C4-2B (cell line): ENCODE measurements at regions not wholly inside any gene's neighbourhood (a gene's known extent, or its start where the extent isn't known, plus 50 kb on each side); places are given as distances from the start of the nearest gene placed in this dataset.

Experiments
- CTCF ChIP-seq: fragments of 450-650 bp; conservative IDR thresholded peaks from 2 replicates; pipeline ENCODE4 v1.5.1; 2017; ENCODE audit warnings: mild to moderate bottlenecking
- ZFX ChIP-seq: fragments of 450-650 bp; IDR thresholded peaks from 2 replicates; pipeline ENCODE4 v1.6.1; 2017

- TF ChIP-seq CTCF = no peak
- TF ChIP-seq ZFX = no peak
Observed at GRCh38 chr1:63069214-63069613, 253.2 kb upstream of the FOXD3 start.
